Activated CD4-positive, alpha-beta T cell treated with anti-CD3 and anti-CD28 coated beads for 1 hour (primary cell): ENCODE measurements at regions not wholly inside any gene's neighbourhood (a gene's known extent, or its start where the extent isn't known, plus 50 kb on each side); places are given as distances from the start of the nearest gene placed in this dataset.
A peak's percentile ranks its signal among the peaks of the same experiment; 100 is the strongest.
"Not testable (repeated sequence)": the region's sequence is repeated elsewhere in the genome, so short reads cannot be mapped to it uniquely, and the experiment has no call there.

Experiments
- DNase-seq: peaks from one replicate; pipeline ENCODE4 v3.0.0-alpha.2; 2020

DNA sequence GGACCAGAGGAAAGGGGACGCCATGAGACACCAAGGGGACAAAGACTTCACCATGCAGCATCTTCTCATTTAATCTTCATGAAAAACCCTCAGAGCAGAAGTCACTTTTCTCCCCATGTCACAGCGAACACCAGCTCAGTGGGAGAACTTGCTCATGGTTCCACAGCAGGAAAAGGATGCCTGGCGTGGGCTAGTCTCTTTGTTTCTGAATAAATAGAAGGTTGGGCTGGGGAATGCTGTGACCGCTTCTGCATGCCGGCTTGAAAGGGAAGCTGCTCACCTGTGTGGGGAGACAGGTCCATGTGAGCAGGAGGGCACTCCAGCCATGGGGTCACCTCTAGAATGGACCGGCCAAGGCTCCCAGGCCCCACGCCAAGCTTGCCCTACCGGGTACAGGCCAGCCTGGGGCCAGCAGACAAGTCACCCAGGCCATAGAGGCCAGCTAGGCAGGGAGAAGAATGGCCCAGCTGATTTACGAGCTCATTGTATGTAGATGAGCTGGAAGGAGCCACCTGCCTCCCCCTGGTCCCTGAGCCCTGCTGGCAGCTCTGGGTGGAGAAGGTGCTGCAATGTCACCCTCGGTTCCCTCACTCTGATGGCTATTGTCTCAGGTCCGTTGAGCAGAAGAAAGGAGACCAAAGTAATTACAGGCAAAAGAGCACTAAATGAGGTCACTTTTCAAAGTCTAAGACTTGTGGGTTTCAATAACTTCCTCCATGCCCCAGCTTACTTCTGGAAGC lies 82.0 kb upstream of the PDZD8 start:
- no peak for DNase-seq

- no peak for DNase-seq
Measured at GRCh38 chr10:117455346-117455745, 80.1 kb upstream of the PDZD8 start.

GRCh38 chr10:117454502-117454901 lies 79.3 kb upstream of the PDZD8 start:
- DNase-seq = no peak

DNA sequence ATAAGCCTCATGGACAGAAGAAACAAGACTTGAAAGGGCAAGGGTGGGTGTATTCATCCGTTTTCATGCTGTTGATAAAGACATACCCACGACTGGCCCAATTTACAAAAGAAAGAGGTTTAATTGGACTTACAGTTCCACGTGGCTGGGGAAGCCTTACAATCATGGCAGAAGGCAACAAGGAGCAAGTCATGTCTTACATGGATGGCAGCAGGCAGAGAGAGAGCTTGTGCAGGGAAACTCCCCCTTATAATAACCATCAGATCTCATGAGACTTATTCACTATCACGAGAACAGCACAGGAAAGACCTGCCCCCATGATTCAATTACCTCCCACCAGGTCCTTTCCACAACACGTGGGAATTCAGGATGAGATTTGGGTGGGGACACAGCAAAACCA lies 78.2 kb upstream of the PDZD8 start:
- not testable (repeated sequence) for DNase-seq

GRCh38 chr10:117450940-117451339 lies 75.7 kb upstream of the PDZD8 start:
- no peak for DNase-seq

DNA sequence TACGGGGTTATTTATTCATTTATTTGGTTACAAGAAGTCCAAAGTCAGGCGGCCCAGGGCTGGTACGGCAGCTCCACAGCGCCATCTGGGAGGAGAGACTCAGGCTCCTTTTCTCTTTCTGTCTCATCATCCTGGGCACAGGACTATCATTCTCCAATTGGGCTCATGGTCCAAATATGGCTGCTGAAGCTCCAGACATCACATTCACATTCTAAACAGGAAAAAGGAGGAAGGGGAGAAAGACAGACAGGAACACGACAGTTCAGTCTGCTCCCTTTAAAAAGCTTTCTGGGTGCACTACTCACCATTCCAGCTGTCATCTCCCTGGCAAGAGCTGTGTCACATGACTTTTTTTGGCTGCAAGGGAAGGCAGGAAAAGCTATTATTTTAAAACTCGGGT lies 74.4 kb upstream of the PDZD8 start:
- no peak for DNase-seq

- DNase-seq = no peak
Measured at GRCh38 chr10:117448802-117449201, 73.6 kb upstream of the PDZD8 start.

GRCh38 chr10:117445992-117446391 lies 70.8 kb upstream of the PDZD8 start:
- DNase-seq = no peak

DNA sequence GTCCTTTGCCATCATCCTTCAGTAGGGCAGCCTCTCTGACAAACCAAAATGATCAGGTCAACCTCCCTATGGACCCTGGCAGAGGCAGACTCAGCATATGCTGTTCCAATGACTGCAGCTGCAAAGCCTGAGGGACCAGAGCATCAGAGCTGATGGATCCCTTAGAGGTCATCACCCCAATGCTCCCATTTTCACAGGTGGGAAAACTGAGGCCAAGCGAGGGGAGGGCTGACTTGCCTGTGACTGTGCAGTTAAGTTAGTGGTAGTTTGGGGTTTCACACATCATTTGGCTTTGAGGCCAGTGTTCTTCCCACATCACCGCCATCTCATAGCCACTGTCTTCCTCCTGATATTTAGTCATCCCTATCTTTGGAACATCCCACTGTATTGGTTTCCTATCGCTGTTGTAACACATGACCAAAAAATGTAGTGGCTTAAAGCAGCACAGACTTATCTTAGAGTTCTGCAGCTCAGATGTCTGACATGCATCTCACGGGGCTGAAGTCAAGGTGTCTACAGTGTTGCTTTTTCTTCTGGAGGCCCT lies 69.3 kb upstream of the PDZD8 start:
- DNase-seq = no peak

DNA sequence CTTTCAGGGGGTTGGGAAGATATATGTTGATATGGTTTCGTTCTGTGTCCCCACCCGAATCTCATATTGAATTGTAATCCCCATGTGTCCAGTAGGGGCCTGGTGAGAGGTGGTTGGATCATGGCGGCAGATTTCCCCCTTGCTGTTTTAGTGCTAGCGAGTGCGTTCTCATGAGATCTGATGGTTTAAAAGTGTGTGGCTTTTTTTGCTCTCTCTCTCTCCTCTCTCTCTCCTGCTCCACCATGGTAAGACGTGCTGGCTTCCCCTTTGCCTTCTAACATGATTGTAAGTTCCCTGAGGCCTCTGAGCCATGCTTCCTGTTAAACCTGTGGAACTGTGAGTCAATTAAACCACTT lies 68.4 kb upstream of the PDZD8 start:
- no peak for DNase-seq

DNA sequence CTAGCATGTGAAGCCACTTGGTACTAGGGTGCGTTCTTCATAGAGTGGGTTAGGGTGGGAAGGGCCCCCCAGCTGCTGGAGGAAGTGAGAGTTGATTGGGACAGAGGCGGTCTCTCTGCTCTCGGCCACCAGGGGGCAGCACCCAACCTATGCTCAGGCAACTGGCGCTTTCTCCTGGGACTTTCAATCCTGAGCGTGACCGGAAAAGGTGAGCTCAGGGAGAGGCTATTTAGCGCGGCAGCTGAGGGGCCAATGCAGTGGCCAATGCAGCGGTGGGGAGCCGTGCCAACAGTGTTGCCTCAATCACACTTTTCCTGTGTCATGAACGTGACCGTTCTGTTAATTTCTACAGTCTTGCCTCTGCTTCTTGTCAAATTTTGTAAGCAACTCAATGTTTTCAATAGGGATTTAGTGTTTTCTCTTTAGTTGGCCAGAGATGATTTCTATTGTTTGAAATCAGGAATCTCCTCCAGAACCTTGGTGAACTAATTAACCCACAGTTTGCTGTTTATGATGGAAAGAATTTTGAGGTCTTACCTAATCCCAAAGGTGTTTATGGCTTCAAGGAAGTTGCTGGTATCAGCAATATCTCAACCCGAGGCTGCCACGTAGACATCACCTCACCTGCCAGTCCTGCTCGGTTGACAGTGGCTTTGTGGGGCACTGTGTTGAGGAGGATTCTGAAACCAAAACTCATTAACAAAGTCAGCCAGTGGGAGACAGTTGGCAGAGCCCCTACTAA lies 67.9 kb upstream of the PDZD8 start:
- peak; percentile 19 for DNase-seq

GRCh38 chr10:117442521-117442920 lies 67.3 kb upstream of the PDZD8 start:
- no peak for DNase-seq

DNA sequence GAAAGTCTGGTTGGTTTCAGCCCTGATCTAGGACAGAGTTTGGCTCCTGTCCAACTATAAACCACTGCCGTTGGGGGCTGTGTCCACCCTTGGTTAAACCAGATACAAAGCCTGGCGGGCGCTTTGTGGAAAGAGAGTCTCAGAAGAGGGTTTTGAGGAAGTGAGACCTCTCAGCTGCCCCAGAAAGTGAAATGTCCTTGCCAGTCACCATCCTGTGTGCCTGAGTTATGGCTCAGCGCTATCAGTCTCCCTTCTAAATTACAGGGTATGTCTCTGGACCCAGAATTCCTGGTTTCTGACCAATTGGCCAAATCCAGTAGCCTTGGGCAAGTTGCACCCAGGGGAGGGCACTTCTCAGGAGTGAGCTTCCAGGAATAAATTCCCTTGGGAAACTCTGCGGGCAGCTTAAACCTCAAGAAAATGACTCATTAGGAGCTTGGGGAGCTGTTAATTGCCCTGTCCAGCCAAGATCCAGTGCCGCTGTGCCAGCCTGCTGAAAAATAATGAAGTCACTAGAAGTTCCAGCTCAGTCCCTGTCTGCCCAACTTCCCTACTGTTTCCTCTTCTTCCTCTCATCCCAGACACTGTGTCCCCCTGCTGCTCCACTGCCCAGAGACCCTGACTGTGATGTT lies 66.7 kb upstream of the PDZD8 start:
- no peak for DNase-seq

DNA sequence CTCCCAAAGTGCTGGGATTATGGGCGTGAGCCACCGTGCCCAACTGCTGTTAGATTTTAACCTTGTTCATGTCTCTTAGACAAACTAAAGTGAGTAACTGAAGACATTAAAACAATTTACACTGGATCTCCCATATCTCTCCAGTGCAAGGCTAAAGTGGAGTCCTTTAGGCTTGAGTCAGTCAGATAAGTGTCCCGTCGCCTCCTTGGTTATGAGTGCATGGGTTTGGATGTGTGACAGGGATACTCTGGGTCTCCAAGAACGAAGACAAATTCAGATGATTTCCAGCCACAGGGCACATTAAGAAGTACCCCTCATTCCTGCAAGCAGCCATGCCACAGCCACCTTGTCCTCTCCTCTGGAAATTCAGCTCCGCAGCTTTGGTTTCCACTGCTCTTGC lies 66.1 kb upstream of the PDZD8 start:
- DNase-seq = no peak

- DNase-seq = no peak
Measured at GRCh38 chr10:117439243-117439912, 64.1 kb upstream of the PDZD8 start.

- DNase-seq = no peak
Measured at GRCh38 chr10:117432866-117433265, 57.6 kb upstream of the PDZD8 start.

DNA sequence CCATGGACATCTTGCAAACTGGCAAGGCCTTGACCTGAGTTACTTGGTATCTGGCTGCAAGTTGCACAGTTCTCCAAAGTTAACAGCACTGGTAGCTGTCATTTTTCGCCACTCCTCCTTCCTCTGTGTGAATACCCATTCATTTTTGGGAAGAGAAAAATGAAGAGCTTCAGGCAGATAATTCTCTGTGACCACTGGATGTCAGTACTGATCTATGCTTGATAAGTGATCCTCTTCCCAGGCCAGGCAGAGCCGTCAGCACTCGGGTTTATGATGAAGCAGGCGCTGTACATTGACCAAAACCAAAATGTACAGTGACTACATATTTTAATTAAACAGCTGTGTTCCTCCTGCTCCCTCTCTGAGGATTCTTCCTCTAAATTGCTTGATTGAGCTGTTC lies 55.9 kb upstream of the PDZD8 start:
- no peak for DNase-seq

DNA sequence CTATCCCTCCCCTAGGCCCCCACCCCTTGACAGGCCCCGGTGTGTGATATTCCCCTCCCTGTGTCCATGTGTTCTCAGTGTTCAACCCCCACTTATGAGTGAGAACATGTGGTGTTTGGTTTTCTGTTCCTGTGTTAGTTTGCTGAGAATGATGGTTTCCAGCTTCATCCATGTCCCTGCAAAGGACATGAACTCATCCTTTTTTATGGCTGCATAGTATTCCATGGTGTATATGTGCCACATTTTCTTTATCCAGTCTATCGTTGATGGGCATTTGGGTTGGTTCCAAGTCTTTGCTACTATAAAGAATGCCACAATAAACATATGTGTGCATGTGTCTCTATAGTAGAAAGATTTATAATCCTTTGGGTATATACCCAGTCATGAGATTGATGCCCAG lies 55.3 kb upstream of the PDZD8 start:
- not testable (repeated sequence) for DNase-seq

- no peak for DNase-seq
Measured at GRCh38 chr10:117429643-117430265, 54.5 kb upstream of the PDZD8 start.

GRCh38 chr10:117427356-117427755 lies 52.1 kb upstream of the PDZD8 start:
- no peak for DNase-seq

DNA sequence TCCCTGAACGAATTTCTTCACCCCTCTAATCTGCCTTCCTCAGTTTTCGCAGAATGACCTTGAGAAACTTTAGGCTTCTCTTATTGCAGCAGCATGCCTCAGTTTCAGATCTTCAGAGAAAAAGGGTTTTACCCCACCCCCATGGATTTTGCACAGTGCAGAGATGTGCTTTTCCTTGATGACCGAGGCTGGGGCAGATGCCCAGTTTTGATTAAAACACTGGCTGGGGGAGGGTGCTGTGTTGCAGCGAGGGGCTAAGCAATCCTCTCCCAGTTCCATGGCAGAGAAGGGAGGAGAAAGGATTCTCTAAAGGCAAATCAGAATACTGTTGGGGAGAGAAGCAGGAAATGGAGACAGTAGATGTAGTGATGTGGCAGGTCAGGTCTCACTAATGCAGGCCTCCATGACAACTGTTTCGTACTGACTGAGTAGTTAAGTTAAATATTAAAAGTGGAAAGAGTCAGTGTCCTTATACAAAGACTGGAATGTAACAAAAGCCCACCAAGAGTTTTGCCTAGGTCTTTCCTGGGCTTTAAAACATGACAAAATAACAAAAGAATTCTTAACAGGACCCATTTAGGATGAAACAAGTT lies 50.8 kb upstream of the PDZD8 start:
- no peak for DNase-seq

DNA sequence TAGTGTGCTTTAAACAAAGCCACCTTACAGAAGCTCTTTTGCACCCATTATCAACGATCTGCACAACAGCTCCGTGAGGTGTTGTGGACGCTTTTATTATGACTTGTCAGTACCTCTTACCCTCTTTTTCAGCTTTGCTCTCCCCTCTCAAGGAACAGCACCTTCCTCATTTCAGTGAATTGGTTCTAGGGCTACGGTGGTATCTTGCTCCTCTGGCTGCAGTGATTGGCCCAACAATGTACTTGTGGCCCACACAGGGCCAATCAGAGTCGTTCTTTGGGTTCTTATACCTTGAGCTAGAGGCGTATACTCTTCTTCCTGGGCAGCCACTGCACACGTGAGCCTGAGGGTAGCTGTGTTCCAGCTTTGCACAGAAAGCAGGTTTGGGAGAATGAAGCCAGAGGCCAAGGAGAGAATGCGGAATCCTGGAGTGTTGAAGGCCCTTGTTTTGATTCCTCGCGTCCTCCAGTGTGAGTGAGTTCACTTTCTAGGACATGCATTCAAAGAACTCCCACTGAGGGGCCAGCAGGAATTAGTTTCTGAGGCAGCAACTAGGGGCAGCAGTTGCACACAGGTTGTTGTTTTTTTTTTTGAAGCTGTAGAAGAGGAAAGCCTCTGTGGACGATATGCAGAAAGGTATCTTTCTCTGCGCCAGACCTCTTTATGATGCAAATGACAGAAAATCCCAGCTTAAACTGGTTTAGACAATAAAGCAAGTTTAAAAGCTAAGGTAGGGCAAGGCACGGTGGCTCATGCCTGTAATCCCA lies 49.8 kb upstream of the PDZD8 start:
- no peak for DNase-seq
